ENCODE measurements at regions not wholly inside any gene's neighbourhood (a gene's known extent, or its start where the extent isn't known, plus 50 kb on each side); places are given as distances from the start of the nearest gene placed in this dataset.
"Not testable (repeated sequence)": the region's sequence is repeated elsewhere in the genome, so short reads cannot be mapped to it uniquely, and the experiment has no call there.

DNA sequence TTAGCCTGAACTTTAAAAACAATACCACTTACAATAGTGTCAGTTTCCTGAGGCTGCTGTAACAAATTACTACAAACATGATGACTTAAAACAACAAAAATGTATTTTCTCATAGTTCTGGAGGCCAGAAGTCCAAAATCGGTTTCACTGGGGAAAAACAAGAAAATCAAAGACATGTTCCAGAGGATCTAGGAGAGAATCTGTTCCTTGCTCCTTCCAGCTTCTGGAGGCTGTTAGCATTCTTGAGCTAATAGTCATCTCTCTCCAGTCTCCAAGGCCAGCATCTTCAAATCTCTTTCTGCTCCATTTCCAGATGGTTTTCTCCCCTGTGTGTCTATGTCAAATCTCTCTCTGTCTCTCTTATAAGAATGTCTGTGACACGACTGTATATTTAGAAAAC lies 67.6 kb upstream of the TEAD1 start:
- no peak for DNase-seq
- TF ChIP-seq, protein P1, sequence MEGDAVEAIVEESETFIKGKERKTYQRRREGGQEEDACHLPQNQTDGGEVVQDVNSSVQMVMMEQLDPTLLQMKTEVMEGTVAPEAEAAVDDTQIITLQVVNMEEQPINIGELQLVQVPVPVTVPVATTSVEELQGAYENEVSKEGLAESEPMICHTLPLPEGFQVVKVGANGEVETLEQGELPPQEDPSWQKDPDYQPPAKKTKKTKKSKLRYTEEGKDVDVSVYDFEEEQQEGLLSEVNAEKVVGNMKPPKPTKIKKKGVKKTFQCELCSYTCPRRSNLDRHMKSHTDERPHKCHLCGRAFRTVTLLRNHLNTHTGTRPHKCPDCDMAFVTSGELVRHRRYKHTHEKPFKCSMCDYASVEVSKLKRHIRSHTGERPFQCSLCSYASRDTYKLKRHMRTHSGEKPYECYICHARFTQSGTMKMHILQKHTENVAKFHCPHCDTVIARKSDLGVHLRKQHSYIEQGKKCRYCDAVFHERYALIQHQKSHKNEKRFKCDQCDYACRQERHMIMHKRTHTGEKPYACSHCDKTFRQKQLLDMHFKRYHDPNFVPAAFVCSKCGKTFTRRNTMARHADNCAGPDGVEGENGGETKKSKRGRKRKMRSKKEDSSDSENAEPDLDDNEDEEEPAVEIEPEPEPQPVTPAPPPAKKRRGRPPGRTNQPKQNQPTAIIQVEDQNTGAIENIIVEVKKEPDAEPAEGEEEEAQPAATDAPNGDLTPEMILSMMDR (IDR thresholded peaks at IDR 0.05; ENCODE audit: low read depth, low read length), result no peak
- no peaks in the 10 kb centered on the region for H3K36me3 ChIP-seq
- H3K4me3 ChIP-seq (ENCODE audit: low read depth, low read length), result no peak overlapping the region
- no peaks in the 10 kb centered on the region for H3K9me3 ChIP-seq (ENCODE audit: severe bottlenecking)
- H3K27me3 ChIP-seq (ENCODE audit: insufficient read depth, low read depth, severe bottlenecking), result no peaks in the 10 kb centered on the region
- H3K27ac ChIP-seq, result no peak overlapping the region

GRCh38 chr11:12608678-12609077 lies 65.5 kb upstream of the TEAD1 start:
- not testable (repeated sequence) for H3K4me3 ChIP-seq (ENCODE audit: low read depth, low read length); H3K9me3 ChIP-seq (ENCODE audit: severe bottlenecking); H3K27ac ChIP-seq; DNase-seq; H3K36me3 ChIP-seq; H3K27me3 ChIP-seq (ENCODE audit: insufficient read depth, low read depth, severe bottlenecking)

- no peaks in the 10 kb centered on the region for H3K27me3 ChIP-seq (ENCODE audit: insufficient read depth, low read depth, severe bottlenecking)
- H3K27ac ChIP-seq, result no peak overlapping the region
- no peaks in the 10 kb centered on the region for H3K36me3 ChIP-seq
- TF ChIP-seq, protein P1 (IDR thresholded peaks at IDR 0.05; ENCODE audit: low read depth, low read length), result no peak
- no peak overlapping the region for H3K4me3 ChIP-seq (ENCODE audit: low read depth, low read length)
- no peaks in the 10 kb centered on the region for H3K9me3 ChIP-seq (ENCODE audit: severe bottlenecking)
- no peak for DNase-seq
Observed at GRCh38 chr11:12611352-12611751, 62.9 kb upstream of the TEAD1 start.

DNA sequence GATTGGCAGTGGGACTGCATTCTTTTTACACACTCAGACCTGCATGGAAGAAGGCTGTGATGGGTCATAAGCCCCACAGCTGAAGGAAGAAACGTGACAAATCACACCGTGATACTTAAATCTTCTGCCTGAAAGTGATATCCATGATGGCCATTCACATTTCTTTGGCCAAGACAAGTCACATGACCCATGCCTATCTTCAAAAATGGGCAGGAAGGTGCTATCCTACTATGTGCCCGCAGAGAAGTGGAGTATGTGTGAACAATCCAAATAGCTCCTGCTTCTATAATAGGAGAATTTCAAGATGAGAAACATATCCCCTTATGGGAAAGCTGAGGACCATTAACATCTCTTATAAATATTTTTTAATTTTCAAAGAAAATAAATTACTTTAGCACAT lies 56.6 kb upstream of the TEAD1 start:
- Histone ChIP-seq H3K27me3 (ENCODE audit: insufficient read depth, low read depth, severe bottlenecking) (no peaks in the 10 kb centered on the region), H3K36me3 (no peaks in the 10 kb centered on the region), H3K4me3 (ENCODE audit: low read depth, low read length) (no peak overlapping the region), H3K9me3 (ENCODE audit: severe bottlenecking) (no peaks in the 10 kb centered on the region), H3K27ac (no peak overlapping the region)
- TF ChIP-seq, protein P1 (IDR thresholded peaks at IDR 0.05; ENCODE audit: low read depth, low read length), result no peak
- DNase-seq, result no peak

- Histone ChIP-seq H3K27ac (no peak overlapping the region), H3K9me3 (ENCODE audit: severe bottlenecking) (peaks cover 4% of the 10 kb centered on the region), H3K27me3 (ENCODE audit: insufficient read depth, low read depth, severe bottlenecking) (no peaks in the 10 kb centered on the region), H3K4me3 (ENCODE audit: low read depth, low read length) (no peak overlapping the region), H3K36me3 (no peaks in the 10 kb centered on the region)
- DNase-seq, result no peak
- TF ChIP-seq, protein P1 (IDR thresholded peaks at IDR 0.05; ENCODE audit: low read depth, low read length), result no peak
Observed at GRCh38 chr11:12618743-12619540, 55.3 kb upstream of the TEAD1 start.

DNA sequence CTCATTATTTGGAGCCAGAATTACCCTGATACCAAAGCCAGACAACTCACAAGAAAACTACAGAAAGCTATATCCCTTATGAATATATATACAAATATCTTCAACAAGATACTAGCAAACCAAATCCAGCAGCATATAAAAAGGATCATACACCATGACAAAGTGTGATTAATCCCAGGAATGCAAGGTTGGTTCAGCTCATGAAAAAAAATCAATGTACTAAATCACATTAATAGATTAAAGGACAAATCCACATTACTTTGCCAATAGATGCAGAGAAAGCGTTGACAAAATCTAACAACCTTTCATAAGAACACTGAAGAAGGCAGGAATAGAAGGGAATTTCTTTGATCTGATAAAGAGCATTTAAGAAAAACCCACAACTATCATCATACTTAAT lies 50.4 kb upstream of the TEAD1 start:
- no peak overlapping the region for H3K27ac ChIP-seq
- TF ChIP-seq, protein P1 (IDR thresholded peaks at IDR 0.05; ENCODE audit: low read depth, low read length), result no peak
- H3K9me3 ChIP-seq (ENCODE audit: severe bottlenecking), result peaks cover 6% of the 10 kb centered on the region
- no peak overlapping the region for H3K4me3 ChIP-seq (ENCODE audit: low read depth, low read length)
- DNase-seq, result no peak
- no peaks in the 10 kb centered on the region for H3K27me3 ChIP-seq (ENCODE audit: insufficient read depth, low read depth, severe bottlenecking)
- no peaks in the 10 kb centered on the region for H3K36me3 ChIP-seq

Data from WERI-Rb-1 (cell line).